Smooth muscle cell (in vitro differentiated cells): ENCODE measurements at regions not wholly inside any gene's neighbourhood (a gene's known extent, or its start where the extent isn't known, plus 50 kb on each side); places are given as distances from the start of the nearest gene placed in this dataset.

Experiments
- DNase-seq: peaks from one replicate; lab custom pipeline; 2025; ENCODE audit not compliant: unreplicated experiment; lab: John Stamatoyannopoulos, UW
- H2AFZ ChIP-seq: fragments of 200-600 bp; sonication (generic); 2 replicates; pipeline ENCODE4 v1.6.0; 2016; ENCODE audit warnings: antibody characterized with exemption, low read depth, mild to moderate bottlenecking
- H3F3A ChIP-seq: fragments of 200-600 bp; sonication (generic); 2 replicates; pipeline ENCODE4 v1.6.0; 2017; ENCODE audit warnings: antibody characterized with exemption, low read depth
- H3K27ac ChIP-seq: fragments of 200-600 bp; sonication (generic); 2 replicates; pipeline ENCODE4 v1.5.1; 2016; ENCODE audit warnings: low read depth, mild to moderate bottlenecking
- H3K27me3 ChIP-seq: fragments of 200-600 bp; sonication (generic); 2 replicates; pipeline ENCODE4 v1.6.1; 2016; ENCODE audit warnings: low read depth, mild to moderate bottlenecking
- H3K36me3 ChIP-seq: fragments of 200-600 bp; sonication (generic); 2 replicates; pipeline ENCODE4 v1.5.1; 2016; ENCODE audit warnings: low read depth
- H3K4me1 ChIP-seq: fragments of 200-600 bp; sonication (generic); 2 replicates; pipeline ENCODE4 v1.5.1; 2016; ENCODE audit warnings: low read depth
- H3K4me2 ChIP-seq: fragments of 200-600 bp; sonication (generic); 2 replicates; pipeline ENCODE4 v1.6.0; 2016; ENCODE audit warnings: mild to moderate bottlenecking
- H3K4me3 ChIP-seq: fragments of 200-600 bp; sonication (generic); 2 replicates; pipeline ENCODE4 v1.5.1; 2016; ENCODE audit warnings: mild to moderate bottlenecking
- H3K79me2 ChIP-seq: fragments of 200-600 bp; sonication (generic); 2 replicates; pipeline ENCODE4 v1.6.0; 2016; ENCODE audit warnings: low read depth, mild to moderate bottlenecking
- H3K9ac ChIP-seq: fragments of 200-600 bp; sonication (generic); 2 replicates; pipeline ENCODE4 v1.6.0; 2016; ENCODE audit warnings: low read depth
- H3K9me3 ChIP-seq: fragments of 200-600 bp; sonication (generic); replicated peaks from 2 replicates; pipeline ENCODE4 v1.5.1; 2016; ENCODE audit warnings: low read depth
- H4K20me1 ChIP-seq: fragments of 200-600 bp; sonication (generic); 2 replicates; pipeline ENCODE4 v1.6.0; 2016; ENCODE audit warnings: low read depth
- CTCF ChIP-seq: fragments of 200-600 bp; sonication (generic); IDR thresholded peaks from 2 replicates; pipeline ENCODE4 v1.5.1; 2017; ENCODE audit warnings: borderline replicate concordance, mild to moderate bottlenecking, antibody characterized with exemption; ENCODE audit not compliant: insufficient read depth, poor library complexity, severe bottlenecking
- WGBS: methylation state at CpG from one replicate; pipeline ENCODE4 v1.1.7; 2016; ENCODE audit warnings: low lambda C conversion rate; 5-methylcytosine and 5-hydroxymethylcytosine counted together

DNA sequence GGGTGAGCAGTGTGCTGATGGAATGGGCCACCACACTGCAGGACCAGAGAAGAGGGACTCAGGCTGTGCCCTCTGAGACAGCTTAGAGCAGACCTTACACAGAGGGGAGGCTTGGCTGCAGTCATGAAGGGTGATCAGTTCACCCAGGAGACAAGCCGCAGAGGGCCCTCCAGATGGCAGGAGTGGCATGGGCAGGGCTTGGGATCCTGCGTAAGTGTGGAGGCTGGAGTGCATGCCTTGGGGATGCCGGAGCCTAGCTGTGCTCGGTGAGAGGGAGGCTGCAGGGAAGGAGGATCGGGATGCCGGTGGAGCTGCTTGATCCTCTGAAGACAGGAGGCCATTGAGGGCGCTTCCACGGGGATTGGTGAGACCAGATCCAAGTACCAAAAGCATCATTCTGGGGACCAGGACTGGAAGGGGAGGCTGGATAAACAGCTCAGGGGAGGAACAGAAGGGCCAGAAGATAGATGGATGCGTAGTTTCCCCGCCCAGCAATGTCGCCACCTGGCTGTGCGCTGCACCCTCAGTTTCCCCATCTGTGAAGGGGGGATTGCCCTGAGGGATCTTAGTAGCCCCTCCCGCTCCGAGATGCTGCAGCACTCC is 163.4 kb downstream of the INHBB start:
- TF ChIP-seq CTCF, result no peak
- H3F3A ChIP-seq, result no peaks in the 10 kb centered on the region
- no peak for DNase-seq
- H3K9ac ChIP-seq, result no peak overlapping the region
- H3K4me2 ChIP-seq, result no peak overlapping the region
- H3K36me3 ChIP-seq, result no peaks in the 10 kb centered on the region
- no peak overlapping the region for H3K27ac ChIP-seq
- H2AFZ ChIP-seq, result no peak overlapping the region
- H3K79me2 ChIP-seq, result no peaks in the 10 kb centered on the region
- no peak overlapping the region for H3K4me3 ChIP-seq
- no peaks in the 10 kb centered on the region for H3K4me1 ChIP-seq
- 97% methylated on average over 14 of the region's 14 CpGs for WGBS
- peaks cover 15% of the 10 kb centered on the region for H3K27me3 ChIP-seq
- H4K20me1 ChIP-seq, result no peaks in the 10 kb centered on the region
- H3K9me3 ChIP-seq, result no peaks in the 10 kb centered on the region

DNA sequence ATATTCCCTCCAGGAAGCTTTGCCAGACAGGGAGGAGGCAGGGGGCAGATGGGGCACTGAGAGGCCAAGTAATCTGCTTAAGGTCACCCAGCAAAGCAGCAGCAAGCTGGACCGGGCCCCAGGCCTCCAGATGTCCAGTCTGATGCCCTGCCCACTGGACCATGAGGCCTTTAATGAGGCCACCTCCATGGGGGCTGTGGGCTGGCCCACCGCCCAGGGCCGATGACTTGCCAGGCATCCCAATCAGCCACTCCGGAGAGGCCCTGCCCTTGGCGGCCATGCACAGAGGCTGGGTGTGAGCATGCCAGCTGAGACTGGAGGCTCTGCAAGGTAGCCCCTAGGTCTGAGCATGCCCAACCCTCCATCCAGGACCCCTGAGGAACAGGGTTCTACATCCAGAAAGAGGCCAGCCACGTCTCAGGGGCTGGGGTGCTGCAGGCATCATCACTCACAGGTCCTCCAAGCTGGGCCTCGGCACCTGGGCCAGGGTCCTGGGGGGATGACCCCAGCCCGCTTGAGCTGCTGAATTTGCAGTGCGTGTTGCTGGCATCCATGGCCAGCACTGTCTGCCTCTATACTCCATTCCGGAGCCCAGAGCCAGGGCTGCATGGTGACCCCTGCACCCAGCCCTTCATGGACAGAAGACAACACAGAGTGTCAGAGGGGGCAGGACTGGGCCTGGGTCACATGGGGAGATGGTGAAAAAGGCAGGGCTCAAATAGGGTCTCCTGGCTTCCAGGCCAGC is 164.2 kb downstream of the INHBB start:
- WGBS, result 93% methylated on average over 10 of the region's 10 CpGs
- H3K9me3 ChIP-seq, result no peaks in the 10 kb centered on the region
- no peak overlapping the region for H2AFZ ChIP-seq
- H3K4me1 ChIP-seq, result no peaks in the 10 kb centered on the region
- H3K27ac ChIP-seq, result no peak overlapping the region
- H3K27me3 ChIP-seq, result peaks cover 15% of the 10 kb centered on the region
- no peaks in the 10 kb centered on the region for H3K36me3 ChIP-seq
- no peak for TF ChIP-seq CTCF
- DNase-seq, result no peak
- no peaks in the 10 kb centered on the region for H3K79me2 ChIP-seq
- H3K4me3 ChIP-seq, result no peak overlapping the region
- no peaks in the 10 kb centered on the region for H3F3A ChIP-seq
- no peak overlapping the region for H3K4me2 ChIP-seq
- H4K20me1 ChIP-seq, result no peaks in the 10 kb centered on the region
- no peak overlapping the region for H3K9ac ChIP-seq

DNA sequence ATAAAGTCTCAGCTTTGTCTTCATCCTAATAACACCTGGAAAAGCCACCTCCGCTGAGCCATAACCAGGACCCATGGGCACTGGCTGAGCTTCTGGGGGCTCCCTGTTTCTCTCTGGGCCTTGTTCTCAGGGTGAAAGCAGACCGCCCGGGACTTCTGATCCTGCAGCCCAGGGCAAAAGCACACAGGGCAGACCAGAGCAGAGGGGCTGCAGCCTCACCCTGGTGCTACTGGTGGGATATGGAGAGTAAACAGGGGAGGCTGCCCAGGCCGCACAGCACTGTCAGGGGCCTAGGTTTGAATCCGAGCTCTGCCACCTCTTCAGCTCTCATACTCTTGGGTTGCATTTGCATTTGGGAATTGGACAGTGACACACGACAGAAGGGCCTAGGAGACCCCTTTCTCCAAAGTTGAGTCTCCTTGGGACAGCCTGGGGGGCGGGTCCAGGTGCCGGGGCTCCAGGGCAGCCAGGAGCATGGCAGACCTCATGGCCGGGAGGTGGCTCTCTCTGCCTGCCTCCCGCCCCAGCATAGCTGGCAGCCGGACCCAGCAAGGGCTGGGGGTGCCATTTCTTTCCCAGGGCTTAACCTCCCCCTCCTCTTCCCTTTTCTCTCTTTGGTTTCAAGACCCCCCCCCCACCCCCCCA is 164.9 kb downstream of the INHBB start:
- H3K79me2 ChIP-seq, result no peaks in the 10 kb centered on the region
- WGBS, result 90% methylated on average over 9 of the region's 11 CpGs
- peaks cover 20% of the 10 kb centered on the region for H3K27me3 ChIP-seq
- no peaks in the 10 kb centered on the region for H3K36me3 ChIP-seq
- H4K20me1 ChIP-seq, result no peaks in the 10 kb centered on the region
- H2AFZ ChIP-seq, result no peak overlapping the region
- no peak overlapping the region for H3K27ac ChIP-seq
- no peaks in the 10 kb centered on the region for H3K9me3 ChIP-seq
- DNase-seq, result no peak
- no peak overlapping the region for H3K4me3 ChIP-seq
- no peaks in the 10 kb centered on the region for H3F3A ChIP-seq
- H3K4me2 ChIP-seq, result no peak overlapping the region
- TF ChIP-seq CTCF, result no peak
- H3K4me1 ChIP-seq, result no peaks in the 10 kb centered on the region
- H3K9ac ChIP-seq, result no peak overlapping the region
